OCI-LY3 (cell line): ENCODE measurements at regions not wholly inside any gene's neighbourhood (a gene's known extent, or its start where the extent isn't known, plus 50 kb on each side); places are given as distances from the start of the nearest gene placed in this dataset.

Experiments
- H2AFZ ChIP-seq: fragments of 200-600, 300-600 bp; shearing (Covaris generic); 2 replicates; pipeline ENCODE4 v1.6.0; 2014; ENCODE audit warnings: antibody characterized with exemption, low read depth, low read length
- H3K27ac ChIP-seq: fragments of 200-600, 300-600 bp; sonication (generic); 2 replicates; pipeline ENCODE4 v1.5.1; 2014; ENCODE audit warnings: mild to moderate bottlenecking, low read length, moderate library complexity, mixed read lengths
- H3K27me3 ChIP-seq: fragments of 200-600, 300-600 bp; sonication (generic); 2 replicates; pipeline ENCODE4 v1.6.1; 2014; ENCODE audit warnings: low read depth, low read length, mixed read lengths
- H3K36me3 ChIP-seq: fragments of 200-600, 300-600 bp; sonication (generic); replicated peaks from 2 replicates; pipeline ENCODE3; 2014; ENCODE audit warnings: low read depth, low read length, mixed read lengths
- H3K4me1 ChIP-seq: fragments of 300-600, 200-600 bp; sonication (generic); 2 replicates; pipeline ENCODE4 v1.6.1; 2014; ENCODE audit warnings: low read length, mixed read lengths
- H3K4me2 ChIP-seq: fragments of 200-600, 300-600 bp; sonication (generic); 2 replicates; pipeline ENCODE4 v1.6.1; 2014; ENCODE audit warnings: low read length, mixed read lengths
- H3K4me3 ChIP-seq: fragments of 300-600, 200-600 bp; sonication (generic); 2 replicates; pipeline ENCODE4 v1.5.1; 2014; ENCODE audit warnings: antibody characterized with exemption, mild to moderate bottlenecking, low read length, moderate library complexity
- H3K79me2 ChIP-seq: fragments of 300-600, 200-600 bp; shearing (Covaris generic); 2 replicates; pipeline ENCODE4 v1.6.1; 2014; ENCODE audit warnings: mild to moderate bottlenecking, low read length, mixed read lengths
- H3K9ac ChIP-seq: fragments of 300-600, 200-600 bp; shearing (Covaris generic); 2 replicates; pipeline ENCODE4 v1.6.0; 2014; ENCODE audit warnings: mild to moderate bottlenecking, low read length, moderate library complexity
- H3K9me3 ChIP-seq: fragments of 200-600, 300-600 bp; shearing (Covaris generic); 2 replicates; pipeline ENCODE4 v1.6.1; 2014; ENCODE audit warnings: low read length, mixed read lengths; ENCODE audit not compliant: insufficient read depth
- H4K20me1 ChIP-seq: fragments of 200-600, 300-600 bp; sonication (generic); 2 replicates; pipeline ENCODE4 v1.6.1; 2016; ENCODE audit warnings: low read length, mixed read lengths; ENCODE audit not compliant: insufficient read depth
- EZH2phosphoT487 ChIP-seq: fragments of 200-600 bp; shearing (Covaris generic); IDR thresholded peaks from 2 replicates; pipeline ENCODE4 v1.6.1; 2018; ENCODE audit warnings: antibody characterized with exemption, mixed run types, low read depth
- TF ChIP-seq, protein P1 (sequence below): fragments of 200-600, 300-600 bp; sonication (generic); IDR thresholded peaks from 2 replicates; pipeline ENCODE4 v1.5.1; 2014; ENCODE audit warnings: antibody characterized with exemption, low read length, low read depth

DNA sequence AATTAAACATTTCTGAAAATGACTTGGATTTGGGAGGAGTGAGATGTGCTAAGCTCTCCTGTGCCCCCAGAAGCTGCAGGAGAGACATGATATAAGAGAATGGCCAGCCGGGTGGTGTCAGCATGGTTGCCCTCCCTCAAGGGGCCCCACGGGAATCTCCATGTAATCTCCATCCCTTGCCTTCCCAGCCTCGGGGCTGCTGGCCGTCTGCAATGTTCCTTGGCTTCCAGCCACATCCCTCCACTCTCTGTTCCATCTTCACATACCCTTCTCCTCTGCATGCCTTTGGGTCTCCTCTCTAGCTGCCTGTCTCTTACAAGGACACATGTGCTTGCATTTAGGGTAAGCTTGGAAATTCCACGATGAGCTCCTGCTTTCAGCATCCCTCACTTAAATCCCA is 172.0 kb downstream of the TSHZ3 start:
- Histone ChIP-seq H3K36me3 (no peaks in the 10 kb centered on the region), H3K4me2 (no peak overlapping the region), H3K4me1 (no peaks in the 10 kb centered on the region), H3K27me3 (no peaks in the 10 kb centered on the region), H4K20me1 (no peaks in the 10 kb centered on the region), H3K9me3 (no peaks in the 10 kb centered on the region), H2AFZ (no peak overlapping the region), H3K9ac (no peak overlapping the region), H3K79me2 (no peaks in the 10 kb centered on the region), H3K27ac (no peak overlapping the region), H3K4me3 (no peak overlapping the region)
- no peak for TF ChIP-seq EZH2phosphoT487
- TF ChIP-seq, protein P1, sequence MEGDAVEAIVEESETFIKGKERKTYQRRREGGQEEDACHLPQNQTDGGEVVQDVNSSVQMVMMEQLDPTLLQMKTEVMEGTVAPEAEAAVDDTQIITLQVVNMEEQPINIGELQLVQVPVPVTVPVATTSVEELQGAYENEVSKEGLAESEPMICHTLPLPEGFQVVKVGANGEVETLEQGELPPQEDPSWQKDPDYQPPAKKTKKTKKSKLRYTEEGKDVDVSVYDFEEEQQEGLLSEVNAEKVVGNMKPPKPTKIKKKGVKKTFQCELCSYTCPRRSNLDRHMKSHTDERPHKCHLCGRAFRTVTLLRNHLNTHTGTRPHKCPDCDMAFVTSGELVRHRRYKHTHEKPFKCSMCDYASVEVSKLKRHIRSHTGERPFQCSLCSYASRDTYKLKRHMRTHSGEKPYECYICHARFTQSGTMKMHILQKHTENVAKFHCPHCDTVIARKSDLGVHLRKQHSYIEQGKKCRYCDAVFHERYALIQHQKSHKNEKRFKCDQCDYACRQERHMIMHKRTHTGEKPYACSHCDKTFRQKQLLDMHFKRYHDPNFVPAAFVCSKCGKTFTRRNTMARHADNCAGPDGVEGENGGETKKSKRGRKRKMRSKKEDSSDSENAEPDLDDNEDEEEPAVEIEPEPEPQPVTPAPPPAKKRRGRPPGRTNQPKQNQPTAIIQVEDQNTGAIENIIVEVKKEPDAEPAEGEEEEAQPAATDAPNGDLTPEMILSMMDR = no peak

DNA sequence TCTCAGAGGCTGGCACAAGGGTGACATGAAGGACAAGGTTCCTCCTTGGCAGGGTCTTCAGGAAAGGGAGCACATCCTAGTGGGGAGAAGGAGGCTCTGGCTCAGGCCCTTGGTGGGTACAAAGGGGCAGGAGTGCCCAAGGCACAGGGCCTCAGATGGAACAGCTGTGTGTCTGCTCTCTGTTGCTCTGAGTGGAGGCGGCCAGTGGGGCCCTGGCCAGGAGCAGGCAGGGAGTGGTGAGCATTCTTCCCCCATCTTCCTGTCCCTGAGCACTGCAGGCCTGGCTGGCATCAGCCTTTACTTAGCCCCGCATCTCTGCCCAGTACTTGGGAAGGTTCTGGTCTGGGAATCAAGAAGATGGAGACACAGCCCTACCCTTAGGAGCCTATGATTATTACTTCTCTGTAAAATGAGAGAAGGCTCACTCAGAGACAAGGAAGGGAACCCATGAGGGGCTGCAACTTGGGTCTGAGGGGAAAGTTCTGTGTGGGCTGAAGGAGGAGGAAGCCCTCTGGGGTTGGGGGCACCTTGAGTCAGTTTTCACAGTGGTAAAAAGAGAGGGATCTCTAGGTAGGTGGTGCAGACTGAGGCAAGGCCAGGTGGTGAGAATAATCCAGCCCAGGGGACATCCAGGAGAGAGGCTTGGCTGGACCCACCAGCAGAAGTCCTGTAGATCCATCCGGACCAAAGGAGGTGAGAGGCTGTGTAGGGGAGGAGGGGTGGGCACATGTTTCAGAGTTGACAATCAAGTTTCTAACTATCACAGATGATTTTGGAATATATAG is 173.5 kb downstream of the TSHZ3 start:
- Histone ChIP-seq H3K4me1 (no peaks in the 10 kb centered on the region), H3K4me3 (no peak overlapping the region), H3K4me2 (no peak overlapping the region), H3K79me2 (no peaks in the 10 kb centered on the region), H2AFZ (no peak overlapping the region), H3K36me3 (no peaks in the 10 kb centered on the region), H4K20me1 (no peaks in the 10 kb centered on the region), H3K9ac (no peak overlapping the region), H3K9me3 (no peaks in the 10 kb centered on the region), H3K27me3 (no peaks in the 10 kb centered on the region), H3K27ac (no peak overlapping the region)
- TF ChIP-seq EZH2phosphoT487 = no peak
- TF ChIP-seq, protein P1 = no peak

- no peak for TF ChIP-seq EZH2phosphoT487
- TF ChIP-seq, protein P1 = no peak
These were observed 174.3 kb downstream of the TSHZ3 start for GRCh38 chr19:31174948-31175347.

DNA sequence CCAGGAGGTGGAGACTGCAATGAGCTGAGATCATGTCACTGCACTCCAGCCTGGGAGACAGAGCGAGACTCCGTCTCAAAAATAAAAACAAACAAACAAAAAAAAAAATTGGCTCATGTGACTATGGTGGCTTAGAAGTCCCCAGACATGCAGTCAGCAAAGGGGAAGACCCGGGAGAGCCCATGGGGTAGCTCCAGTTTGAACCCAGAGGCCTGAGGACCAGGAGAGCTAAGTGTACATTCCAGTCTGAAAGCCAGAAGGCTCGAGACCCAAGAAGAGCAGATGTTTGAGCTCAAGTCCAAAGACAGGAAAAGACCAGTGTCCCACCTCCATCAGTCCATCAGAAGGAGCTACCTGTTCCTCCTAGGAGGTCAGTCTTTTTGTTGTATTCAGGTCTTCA is 175.2 kb downstream of the TSHZ3 start:
- no peaks in the 10 kb centered on the region for H3K79me2 ChIP-seq
- no peaks in the 10 kb centered on the region for H3K9me3 ChIP-seq
- no peaks in the 10 kb centered on the region for H4K20me1 ChIP-seq
- H3K27me3 ChIP-seq = no peaks in the 10 kb centered on the region
- H3K4me2 ChIP-seq = no peak overlapping the region
- no peak overlapping the region for H2AFZ ChIP-seq
- H3K4me3 ChIP-seq = no peak overlapping the region
- TF ChIP-seq, protein P1 = no peak
- no peak for TF ChIP-seq EZH2phosphoT487
- H3K4me1 ChIP-seq = no peaks in the 10 kb centered on the region
- no peaks in the 10 kb centered on the region for H3K36me3 ChIP-seq
- no peak overlapping the region for H3K9ac ChIP-seq
- no peak overlapping the region for H3K27ac ChIP-seq

More at GRCh38 chr19:31174948-31175347, 174.3 kb downstream of the TSHZ3 start:
- H3K27me3 ChIP-seq = no peaks in the 10 kb centered on the region
- no peaks in the 10 kb centered on the region for H3K4me1 ChIP-seq
- no peak overlapping the region for H3K27ac ChIP-seq
- H3K9me3 ChIP-seq = no peaks in the 10 kb centered on the region
- H3K36me3 ChIP-seq = no peaks in the 10 kb centered on the region
- no peak overlapping the region for H2AFZ ChIP-seq
- H3K79me2 ChIP-seq = no peaks in the 10 kb centered on the region
- no peak overlapping the region for H3K4me2 ChIP-seq
- H4K20me1 ChIP-seq = no peaks in the 10 kb centered on the region
- H3K4me3 ChIP-seq = no peak overlapping the region
- H3K9ac ChIP-seq = no peak overlapping the region
